Astrocyte of the hippocampus (primary cell): ENCODE measurements at regions not wholly inside any gene's neighbourhood (a gene's known extent, or its start where the extent isn't known, plus 50 kb on each side); places are given as distances from the start of the nearest gene placed in this dataset.

ENCODE experiments used
- DNase-seq: peaks from one replicate; pipeline ENCODE4 v3.0.0; 2011; ENCODE audit warnings: low read depth, low spot score

DNA sequence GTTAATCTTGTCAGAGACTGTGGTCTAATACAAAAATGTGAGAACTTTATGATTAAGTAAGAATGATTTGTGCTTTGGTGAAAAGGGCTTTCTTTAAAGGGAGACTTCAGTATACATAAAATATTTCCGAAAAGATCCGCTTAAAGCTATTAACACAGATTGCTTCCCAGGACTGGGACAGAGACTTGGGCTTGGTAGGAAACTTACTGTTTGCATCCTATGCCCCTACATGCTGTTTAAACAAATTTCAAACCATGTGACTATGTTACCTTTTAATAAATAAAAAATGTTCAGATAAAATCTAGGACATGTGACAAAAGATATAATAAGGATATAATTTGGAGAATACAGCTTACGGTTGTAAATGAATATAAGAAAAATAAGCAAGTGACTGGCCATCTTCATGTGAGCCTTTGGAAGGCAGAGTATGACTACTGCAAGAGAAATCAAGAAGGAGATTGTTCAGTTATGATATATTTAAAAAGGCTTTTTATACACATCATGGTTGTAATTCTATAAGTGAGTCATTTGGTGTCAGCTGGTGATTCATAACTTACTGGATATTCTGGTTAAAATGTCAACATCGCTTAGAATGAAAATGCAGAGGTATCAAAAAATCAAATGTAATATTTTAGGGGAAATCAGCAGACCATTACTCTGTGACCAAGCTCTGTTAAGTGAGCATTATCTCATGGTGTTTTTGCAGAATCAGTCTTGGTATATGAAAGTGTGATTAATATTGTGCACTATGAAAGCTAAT, 234.7 kb upstream of the E2F7 start:
- peak; percentile 13 for DNase-seq

DNA sequence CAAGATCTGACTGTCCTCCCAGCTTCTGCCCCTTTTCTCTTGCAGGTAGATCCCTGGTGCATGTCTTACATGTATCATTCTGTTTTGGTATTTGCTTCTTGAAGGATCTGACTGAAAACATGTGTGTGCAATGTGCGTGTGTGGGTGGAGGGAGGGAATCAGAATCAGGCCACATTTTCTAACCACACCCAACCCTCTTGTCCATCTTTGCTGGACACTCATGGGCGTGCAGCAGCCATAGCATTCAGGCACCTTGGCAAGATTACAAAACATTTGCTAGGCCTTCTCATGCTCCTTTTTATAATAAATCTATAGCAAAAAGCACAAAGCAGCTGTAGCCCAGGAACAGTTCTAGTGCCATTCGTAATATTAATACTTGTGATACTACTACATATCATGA, 233.6 kb upstream of the E2F7 start:
- DNase-seq = no peak

DNA sequence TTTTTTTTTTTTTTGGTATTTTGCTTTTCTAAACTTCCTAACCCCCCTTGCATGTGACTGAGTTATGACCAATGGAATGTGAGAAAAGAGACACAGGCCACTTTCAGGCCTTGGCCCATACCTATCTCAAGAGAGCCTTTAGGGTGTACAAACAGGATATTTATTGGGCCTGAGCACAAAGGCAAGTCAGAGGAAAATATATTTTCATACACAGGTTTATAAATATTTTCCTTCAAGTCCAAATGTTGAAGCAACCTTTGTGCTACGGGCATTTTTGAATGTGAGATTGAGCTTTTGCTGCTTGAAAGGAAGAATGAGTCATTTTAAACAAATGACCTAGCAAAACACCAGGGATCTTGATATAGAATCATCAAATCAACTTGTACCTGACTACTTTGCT, 228.6 kb upstream of the E2F7 start:
- peak; percentile 31 for DNase-seq

DNA sequence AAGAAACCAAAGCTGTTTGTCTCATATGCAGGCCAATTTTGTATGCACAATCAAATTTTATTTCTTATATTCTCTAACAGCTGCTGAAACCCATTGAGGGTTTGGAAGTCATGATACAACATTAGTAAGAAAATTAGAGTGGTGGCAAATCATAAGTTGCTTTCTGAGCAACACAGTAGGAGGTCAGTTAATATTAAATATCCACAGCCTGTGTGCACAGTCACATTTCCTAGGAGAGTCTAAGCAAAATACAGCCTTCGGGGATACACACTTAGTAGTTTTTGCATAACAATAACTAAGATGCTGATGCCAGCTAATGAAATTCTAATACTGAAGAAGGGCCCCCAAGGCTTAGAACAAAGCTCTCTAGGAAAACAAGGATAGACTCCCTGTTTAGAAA, 209.6 kb upstream of the E2F7 start:
- no peak for DNase-seq

DNA sequence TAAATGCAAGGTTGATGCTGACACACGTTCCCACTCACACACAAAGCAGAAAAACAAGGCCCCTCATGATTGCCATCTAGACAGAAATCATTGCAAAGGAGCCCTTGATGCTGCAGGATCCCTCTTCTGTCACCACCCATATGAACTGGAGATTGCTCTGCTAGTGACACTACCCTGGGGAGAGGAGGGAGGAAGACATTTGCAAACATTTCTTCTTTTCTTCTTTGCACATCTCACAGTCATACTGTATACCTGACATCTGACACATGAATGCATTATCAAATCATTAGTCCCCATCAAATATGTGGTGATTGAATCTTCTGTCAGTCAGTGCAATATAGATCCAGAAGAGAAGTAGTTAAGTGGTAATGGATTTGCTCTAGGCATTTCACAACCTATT, 208.5 kb upstream of the E2F7 start:
- no peak for DNase-seq

DNA sequence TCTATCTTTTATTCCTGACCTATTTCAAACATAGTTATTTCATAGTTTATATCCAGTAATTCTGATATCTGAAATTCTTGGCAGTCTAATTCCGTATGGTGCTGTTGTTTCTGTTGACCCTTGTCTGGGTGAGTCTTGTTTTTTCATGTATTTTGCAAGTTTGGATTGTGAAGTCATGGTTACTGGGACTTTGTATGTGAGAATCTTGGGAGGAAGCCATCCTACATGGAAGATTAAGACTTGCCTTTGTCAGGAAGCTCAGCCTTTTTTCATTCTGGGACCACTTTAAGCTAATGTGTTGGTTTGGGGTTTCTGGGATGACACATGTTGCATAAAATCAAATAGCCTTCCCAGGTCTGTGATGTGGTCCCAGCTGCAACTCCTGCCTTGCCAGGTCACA, 191.6 kb upstream of the E2F7 start:
- peak; percentile 11 for DNase-seq

- DNase-seq = no peak
Observed at GRCh38 chr12:77253321-77253720, 188.0 kb upstream of the E2F7 start.

DNA sequence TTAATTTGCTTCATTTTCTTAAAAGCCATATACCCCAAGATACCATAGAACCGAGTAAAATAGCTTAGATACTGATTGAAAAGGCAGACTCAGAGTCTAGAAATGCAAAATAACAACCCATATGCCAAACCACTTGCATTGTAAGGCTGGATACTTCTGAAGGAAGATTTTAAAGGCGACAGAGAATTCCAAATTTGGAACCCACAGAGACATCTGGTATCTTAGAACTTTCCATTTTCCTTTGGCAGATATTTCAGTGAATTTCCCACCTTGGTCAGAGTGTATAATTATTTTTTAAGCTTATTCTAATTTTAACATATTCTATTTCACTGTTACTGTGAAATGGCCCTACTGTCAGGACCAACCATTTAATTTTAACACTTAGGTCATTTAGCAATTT, 186.4 kb upstream of the E2F7 start:
- DNase-seq = no peak

GRCh38 chr12:77249892-77250291, 184.5 kb upstream of the E2F7 start:
- no peak for DNase-seq

- DNase-seq = no peak
Observed at GRCh38 chr12:77248036-77248435, 182.7 kb upstream of the E2F7 start.

DNA sequence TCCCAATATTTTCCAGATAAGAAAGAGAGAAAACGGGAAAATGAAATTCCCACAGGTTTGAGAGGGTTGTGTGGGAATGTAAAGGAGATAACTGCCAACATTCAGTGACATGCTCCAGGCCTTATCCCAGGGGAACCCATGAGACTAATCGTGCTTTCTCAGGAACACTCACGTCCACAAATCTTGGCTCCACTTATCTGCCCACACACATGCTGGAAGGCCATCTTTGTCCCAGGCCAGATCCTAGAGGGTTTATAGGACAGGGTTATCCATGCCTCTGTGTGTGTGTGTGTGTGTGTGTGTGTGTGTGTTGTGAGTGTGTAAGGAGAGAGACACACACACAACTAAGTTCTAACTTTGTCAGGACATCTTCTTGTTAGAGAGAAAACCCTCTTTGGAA, 182.2 kb upstream of the E2F7 start:
- no peak for DNase-seq

DNA sequence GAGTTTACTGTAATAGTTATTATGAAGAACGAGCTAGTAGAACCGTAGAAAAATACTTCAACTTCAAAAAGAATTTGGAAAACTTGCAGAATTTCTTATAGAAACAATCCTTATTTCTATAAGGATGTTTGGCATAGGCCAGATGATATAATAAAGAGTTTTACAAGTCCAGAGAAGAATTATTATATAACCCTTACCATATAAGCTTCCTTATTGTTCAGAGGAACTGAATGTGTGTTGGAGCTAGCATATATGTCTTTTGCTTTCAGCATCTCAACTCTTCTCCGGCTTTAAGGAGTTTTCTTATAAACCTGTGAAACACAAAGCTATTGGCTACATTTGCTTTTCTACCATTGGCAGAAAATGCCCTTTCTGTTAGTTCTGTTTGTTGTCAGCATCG, 178.0 kb upstream of the E2F7 start:
- DNase-seq = no peak

- DNase-seq = no peak
Observed at GRCh38 chr12:77239617-77240016, 174.2 kb upstream of the E2F7 start.

DNA sequence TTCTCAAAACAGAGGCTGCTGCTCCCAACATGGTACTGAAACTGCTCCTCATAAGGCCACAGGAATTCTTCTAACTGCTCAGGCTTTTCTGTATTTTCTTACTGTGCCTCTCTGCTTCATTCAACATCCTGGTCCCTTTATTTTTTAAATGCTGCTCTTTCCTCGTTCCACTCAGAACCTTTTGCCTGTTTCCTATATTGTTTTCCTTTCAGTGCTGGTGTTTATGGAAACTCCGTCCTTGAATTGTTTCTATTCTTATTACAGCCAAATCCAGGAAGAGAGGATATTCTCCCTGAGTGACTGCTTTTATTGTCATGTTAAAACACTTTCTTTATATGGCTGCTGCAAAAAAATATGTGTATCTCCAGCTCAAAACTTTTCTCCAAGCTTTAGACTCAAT, 173.0 kb upstream of the E2F7 start:
- no peak for DNase-seq

- DNase-seq = no peak
Observed at GRCh38 chr12:77237896-77238295, 172.5 kb upstream of the E2F7 start.

GRCh38 chr12:77236066-77236465, 170.7 kb upstream of the E2F7 start:
- peak; percentile 75 for DNase-seq

DNA sequence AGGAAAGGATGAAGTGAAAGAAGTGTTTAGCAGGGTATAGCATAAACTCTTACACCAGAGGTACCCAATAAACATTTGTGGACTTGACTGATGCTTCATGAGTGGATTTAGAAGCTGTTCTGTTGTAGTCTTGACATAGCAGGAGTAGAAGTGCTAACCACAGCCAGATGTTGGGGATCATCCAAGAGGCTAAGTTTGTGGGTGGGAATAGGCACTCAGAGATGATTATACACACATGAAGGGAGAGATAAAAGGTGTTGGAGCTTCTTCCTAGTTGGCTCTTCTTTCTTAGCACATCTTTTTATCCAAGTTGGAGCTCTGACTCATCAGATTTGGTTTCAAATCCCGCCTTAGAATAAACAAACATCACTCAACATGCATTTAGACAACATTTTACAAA, 166.7 kb upstream of the E2F7 start:
- no peak for DNase-seq

DNA sequence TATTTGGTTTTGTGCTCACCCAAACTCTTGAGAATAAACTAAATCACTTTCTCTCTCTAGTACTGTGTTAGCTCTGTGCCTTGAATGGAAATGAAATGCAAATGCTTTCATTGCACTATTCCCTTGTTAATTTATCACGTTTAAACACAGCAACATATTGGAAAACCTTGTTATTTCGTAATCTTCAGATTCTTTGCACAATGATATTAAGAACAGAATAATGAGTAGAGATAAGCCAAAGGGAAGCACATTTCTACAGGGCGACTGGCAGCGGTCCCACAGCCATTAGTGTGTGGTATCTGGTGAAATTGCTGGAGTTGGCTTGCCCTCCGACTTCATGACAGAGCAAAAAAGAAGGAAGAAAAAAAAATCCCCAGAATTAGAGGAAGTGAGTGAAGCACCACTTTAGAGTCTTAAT, 166.1 kb upstream of the E2F7 start:
- peak; percentile 84 for DNase-seq

DNA sequence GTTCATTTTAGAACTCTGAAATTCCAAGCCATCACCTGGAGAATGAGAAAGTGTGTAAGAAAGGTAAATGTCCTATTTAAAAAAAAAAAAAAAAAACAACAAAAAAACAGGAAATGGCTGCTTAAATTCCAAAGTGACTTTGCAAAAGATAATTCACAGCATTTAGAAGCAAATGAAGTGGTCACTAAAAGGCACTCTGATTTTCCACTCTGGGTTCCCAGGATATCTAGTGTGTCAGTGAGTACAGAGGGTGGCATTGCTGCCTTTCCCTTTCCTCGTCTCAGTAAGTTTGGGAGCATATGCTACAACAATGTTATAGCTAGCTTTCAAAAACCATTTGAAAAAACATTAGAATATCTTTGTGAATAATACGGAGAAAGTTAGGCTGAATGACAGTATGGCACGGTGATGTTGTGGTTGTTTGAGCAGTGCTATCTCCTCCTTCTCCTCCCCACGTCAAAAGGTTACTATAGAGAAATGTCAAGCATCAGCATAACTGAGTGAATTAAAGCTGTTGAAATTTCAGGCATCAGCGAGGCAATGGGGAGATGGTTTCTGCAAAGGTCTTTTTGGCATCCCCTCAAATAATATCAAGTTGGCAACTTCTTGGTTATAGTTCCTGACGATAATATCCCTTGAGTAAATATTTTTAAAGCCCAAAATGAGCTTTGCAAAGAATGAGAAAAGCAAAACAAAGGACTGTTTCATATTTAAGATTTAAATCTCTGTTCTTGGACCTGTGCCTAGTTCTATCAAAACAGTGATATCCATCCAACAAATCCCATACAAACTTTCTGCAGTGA, 164.5 kb upstream of the E2F7 start:
- peak; percentile 3 for DNase-seq

DNA sequence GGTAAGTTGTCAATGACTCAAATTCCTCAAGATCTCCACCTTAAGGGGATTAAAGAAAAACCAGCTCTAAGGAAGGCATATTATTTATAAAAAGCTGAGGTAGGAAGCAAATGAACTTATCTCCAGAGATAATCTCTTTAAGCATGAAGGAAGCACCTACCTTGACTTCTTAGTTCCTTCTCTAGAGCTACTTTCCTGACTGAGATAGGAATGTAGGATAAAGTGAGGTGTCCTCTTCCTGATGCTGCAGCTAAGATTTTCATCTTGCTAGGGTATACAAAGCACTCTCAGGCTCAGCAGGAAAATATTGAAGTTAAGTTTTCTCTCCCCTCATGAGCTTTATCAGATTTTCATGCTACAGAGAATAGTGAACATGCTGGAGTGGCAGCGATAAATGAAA, 163.0 kb upstream of the E2F7 start:
- no peak for DNase-seq

GRCh38 chr12:77226368-77226767, 161.0 kb upstream of the E2F7 start:
- DNase-seq = no peak

- no peak for DNase-seq
Observed at GRCh38 chr12:77225373-77225772, 160.0 kb upstream of the E2F7 start.

DNA sequence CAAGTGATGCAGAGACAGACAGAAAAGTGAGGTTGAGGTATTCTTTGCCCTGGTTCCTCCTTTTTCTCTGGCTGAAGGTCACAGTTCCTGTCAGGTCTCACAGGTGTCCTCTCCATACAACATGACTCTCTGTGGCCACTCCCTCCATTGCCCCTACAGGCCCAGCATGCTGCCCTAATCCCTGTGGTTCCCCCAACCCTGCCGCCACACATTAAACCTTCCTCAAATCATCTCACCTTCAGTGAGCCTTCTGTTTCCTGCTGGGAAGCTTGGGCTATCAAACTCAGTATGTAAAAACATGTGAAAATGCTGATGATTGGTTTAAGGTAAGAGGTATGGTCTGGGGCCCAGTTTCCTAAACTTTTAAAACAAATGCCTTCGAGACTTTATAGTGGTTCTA, 159.0 kb upstream of the E2F7 start:
- no peak for DNase-seq
